ENCODE measurements at regions not wholly inside any gene's neighbourhood (a gene's known extent, or its start where the extent isn't known, plus 50 kb on each side); places are given as distances from the start of the nearest gene placed in this dataset.

- DNase-seq = no peak
- peaks cover 10% of the 10 kb centered on the region for H3K4me1 Mint-ChIP-seq (ENCODE audit: low read depth, unreplicated experiment)
- peaks cover 5% of the 10 kb centered on the region for H3K36me3 Mint-ChIP-seq (ENCODE audit: unreplicated experiment)
- H3K9me3 Mint-ChIP-seq (ENCODE audit: unreplicated experiment) = peaks cover 11% of the 10 kb centered on the region
- H3K27me3 Mint-ChIP-seq (ENCODE audit: unreplicated experiment) = peaks cover 7% of the 10 kb centered on the region
- H3K27ac Mint-ChIP-seq (ENCODE audit: unreplicated experiment) = no peak overlapping the region
- TF ChIP-seq, protein P1, sequence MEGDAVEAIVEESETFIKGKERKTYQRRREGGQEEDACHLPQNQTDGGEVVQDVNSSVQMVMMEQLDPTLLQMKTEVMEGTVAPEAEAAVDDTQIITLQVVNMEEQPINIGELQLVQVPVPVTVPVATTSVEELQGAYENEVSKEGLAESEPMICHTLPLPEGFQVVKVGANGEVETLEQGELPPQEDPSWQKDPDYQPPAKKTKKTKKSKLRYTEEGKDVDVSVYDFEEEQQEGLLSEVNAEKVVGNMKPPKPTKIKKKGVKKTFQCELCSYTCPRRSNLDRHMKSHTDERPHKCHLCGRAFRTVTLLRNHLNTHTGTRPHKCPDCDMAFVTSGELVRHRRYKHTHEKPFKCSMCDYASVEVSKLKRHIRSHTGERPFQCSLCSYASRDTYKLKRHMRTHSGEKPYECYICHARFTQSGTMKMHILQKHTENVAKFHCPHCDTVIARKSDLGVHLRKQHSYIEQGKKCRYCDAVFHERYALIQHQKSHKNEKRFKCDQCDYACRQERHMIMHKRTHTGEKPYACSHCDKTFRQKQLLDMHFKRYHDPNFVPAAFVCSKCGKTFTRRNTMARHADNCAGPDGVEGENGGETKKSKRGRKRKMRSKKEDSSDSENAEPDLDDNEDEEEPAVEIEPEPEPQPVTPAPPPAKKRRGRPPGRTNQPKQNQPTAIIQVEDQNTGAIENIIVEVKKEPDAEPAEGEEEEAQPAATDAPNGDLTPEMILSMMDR (IDR thresholded peaks at IDR 0.05; ENCODE audit: partially characterized antibody, unreplicated experiment) = no peak
- H3K4me3 Mint-ChIP-seq (ENCODE audit: unreplicated experiment) = no peak overlapping the region
Observed at GRCh38 chr12:41935911-41936310, 208.8 kb downstream of the GXYLT1 start.

DNA sequence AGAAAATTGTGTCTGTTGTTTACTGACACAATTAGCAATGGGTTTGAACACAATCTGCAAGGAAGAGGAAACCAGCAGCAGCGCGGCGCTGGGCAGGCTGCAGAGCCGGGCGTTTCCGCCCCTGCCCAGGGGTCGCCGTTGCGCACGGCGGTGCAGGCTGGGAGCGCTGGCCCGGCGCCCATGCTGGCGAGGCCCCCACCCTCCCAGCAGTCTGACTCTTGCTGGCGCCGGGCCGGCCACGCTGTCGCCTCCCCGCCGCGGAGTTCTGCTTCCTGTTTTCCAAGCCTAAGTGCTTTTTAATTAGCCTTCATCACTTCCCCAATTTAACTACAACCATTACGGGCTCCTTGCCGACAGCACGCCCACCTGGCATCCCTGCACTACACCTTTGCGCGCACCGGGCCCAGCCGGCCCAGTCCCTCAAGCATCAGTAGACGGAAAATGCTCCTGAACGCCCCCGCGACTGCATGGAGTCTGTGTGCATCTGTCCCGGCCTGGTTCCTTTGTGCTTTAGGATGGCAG is 212.1 kb downstream of the GXYLT1 start:
- Mint-ChIP-seq H3K27ac (ENCODE audit: unreplicated experiment) (peak overlapping the region; percentile 92), H3K4me3 (ENCODE audit: unreplicated experiment) (peak overlapping the region; percentile 93), H3K27me3 (ENCODE audit: unreplicated experiment) (peaks cover 7% of the 10 kb centered on the region), H3K4me1 (ENCODE audit: low read depth, unreplicated experiment) (peaks cover 10% of the 10 kb centered on the region), H3K9me3 (ENCODE audit: unreplicated experiment) (peaks cover 11% of the 10 kb centered on the region), H3K36me3 (ENCODE audit: unreplicated experiment) (peaks cover 5% of the 10 kb centered on the region)
- TF ChIP-seq, protein P1 (IDR thresholded peaks at IDR 0.05; ENCODE audit: partially characterized antibody, unreplicated experiment) = no peak
- DNase-seq = peak; percentile 79

- DNase-seq = no peak
- H3K4me1 Mint-ChIP-seq (ENCODE audit: low read depth, unreplicated experiment) = peaks cover 10% of the 10 kb centered on the region
- H3K9me3 Mint-ChIP-seq (ENCODE audit: unreplicated experiment) = peaks cover 11% of the 10 kb centered on the region
- H3K27ac Mint-ChIP-seq (ENCODE audit: unreplicated experiment) = no peak overlapping the region
- peaks cover 7% of the 10 kb centered on the region for H3K27me3 Mint-ChIP-seq (ENCODE audit: unreplicated experiment)
- H3K36me3 Mint-ChIP-seq (ENCODE audit: unreplicated experiment) = peaks cover 5% of the 10 kb centered on the region
- TF ChIP-seq, protein P1 (IDR thresholded peaks at IDR 0.05; ENCODE audit: partially characterized antibody, unreplicated experiment) = no peak
- no peak overlapping the region for H3K4me3 Mint-ChIP-seq (ENCODE audit: unreplicated experiment)
Observed at GRCh38 chr12:41930866-41931437, 213.7 kb downstream of the GXYLT1 start.

DNA sequence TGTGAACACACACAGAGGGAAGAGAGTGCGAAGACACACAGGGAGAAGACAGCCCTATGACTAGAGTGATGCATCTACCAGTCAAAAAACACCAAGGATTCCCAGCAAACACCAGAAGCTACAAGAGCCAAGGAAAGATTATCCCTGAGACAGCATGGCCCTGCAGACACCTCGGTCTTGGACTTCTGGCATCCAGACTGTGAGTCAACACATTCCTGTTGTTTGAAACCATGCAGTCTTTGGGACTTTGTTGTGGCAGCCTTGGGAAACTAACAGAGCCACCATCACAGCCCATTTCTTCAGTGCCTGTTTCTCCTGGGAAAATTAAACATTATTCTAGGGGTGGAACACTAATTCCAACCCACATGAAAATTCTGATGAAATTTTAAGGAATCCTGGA is 220.6 kb downstream of the GXYLT1 start:
- Mint-ChIP-seq H3K27ac (ENCODE audit: unreplicated experiment) (no peak overlapping the region), H3K27me3 (ENCODE audit: unreplicated experiment) (peaks cover under 1% of the 10 kb centered on the region), H3K9me3 (ENCODE audit: unreplicated experiment) (peaks cover 1% of the 10 kb centered on the region), H3K36me3 (ENCODE audit: unreplicated experiment) (no peaks in the 10 kb centered on the region), H3K4me3 (ENCODE audit: unreplicated experiment) (no peak overlapping the region), H3K4me1 (ENCODE audit: low read depth, unreplicated experiment) (peaks cover 20% of the 10 kb centered on the region)
- DNase-seq = no peak
- TF ChIP-seq, protein P1 (IDR thresholded peaks at IDR 0.05; ENCODE audit: partially characterized antibody, unreplicated experiment) = no peak

GRCh38 chr12:41923351-41923750 is 221.3 kb downstream of the GXYLT1 start:
- TF ChIP-seq, protein P1 (IDR thresholded peaks at IDR 0.05; ENCODE audit: partially characterized antibody, unreplicated experiment) = no peak
- Mint-ChIP-seq H3K27ac (ENCODE audit: unreplicated experiment) (no peak overlapping the region), H3K4me1 (ENCODE audit: low read depth, unreplicated experiment) (peaks cover 26% of the 10 kb centered on the region), H3K36me3 (ENCODE audit: unreplicated experiment) (no peaks in the 10 kb centered on the region), H3K9me3 (ENCODE audit: unreplicated experiment) (peaks cover 1% of the 10 kb centered on the region), H3K27me3 (ENCODE audit: unreplicated experiment) (peaks cover 2% of the 10 kb centered on the region), H3K4me3 (ENCODE audit: unreplicated experiment) (no peak overlapping the region)
- DNase-seq = no peak

All from glutamatergic neuron (in vitro differentiated cells).